ENCODE measurements at regions not wholly inside any gene's neighbourhood (a gene's known extent, or its start where the extent isn't known, plus 50 kb on each side); places are given as distances from the start of the nearest gene placed in this dataset.

DNA sequence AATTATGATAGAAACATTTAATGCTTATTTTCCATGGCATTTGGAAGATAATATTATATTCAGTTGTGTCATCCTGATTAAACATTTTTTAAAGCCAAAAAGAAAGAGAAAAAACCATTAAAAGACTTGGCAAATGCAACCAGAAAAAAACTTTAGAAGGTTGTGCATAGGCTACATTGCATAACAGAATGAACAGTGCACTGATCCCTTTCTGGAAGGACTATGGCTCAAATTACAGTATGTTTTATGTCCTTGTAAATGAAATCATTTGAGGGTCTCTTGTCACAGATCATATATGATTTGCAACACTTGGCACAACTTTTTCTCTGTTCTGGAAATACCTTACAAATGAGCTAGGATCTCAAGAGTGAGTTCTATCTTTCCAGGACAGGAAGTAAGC lies 275.2 kb upstream of the FLRT2 start:
- no peak for DNase-seq (ENCODE audit: low spot score)

DNA sequence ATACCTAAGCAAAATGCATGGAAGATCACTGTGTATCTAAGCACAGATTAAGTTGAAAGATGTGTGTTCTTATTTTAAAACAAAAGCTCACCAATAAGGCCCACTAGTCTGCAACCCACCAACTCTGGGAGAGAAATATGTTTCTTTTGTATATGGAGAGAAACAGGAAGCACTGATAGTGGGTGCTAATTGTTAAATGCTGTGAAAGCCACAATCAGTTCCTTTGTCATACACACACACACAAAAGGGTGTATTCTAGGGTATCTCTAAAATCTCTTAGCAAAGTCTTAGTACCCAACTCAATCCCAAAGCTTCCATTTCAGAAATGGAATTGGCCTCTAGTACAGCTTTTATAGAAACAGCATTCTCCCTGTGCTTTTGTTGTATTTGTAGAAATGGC lies 272.7 kb upstream of the FLRT2 start:
- no peak for DNase-seq (ENCODE audit: low spot score)

DNA sequence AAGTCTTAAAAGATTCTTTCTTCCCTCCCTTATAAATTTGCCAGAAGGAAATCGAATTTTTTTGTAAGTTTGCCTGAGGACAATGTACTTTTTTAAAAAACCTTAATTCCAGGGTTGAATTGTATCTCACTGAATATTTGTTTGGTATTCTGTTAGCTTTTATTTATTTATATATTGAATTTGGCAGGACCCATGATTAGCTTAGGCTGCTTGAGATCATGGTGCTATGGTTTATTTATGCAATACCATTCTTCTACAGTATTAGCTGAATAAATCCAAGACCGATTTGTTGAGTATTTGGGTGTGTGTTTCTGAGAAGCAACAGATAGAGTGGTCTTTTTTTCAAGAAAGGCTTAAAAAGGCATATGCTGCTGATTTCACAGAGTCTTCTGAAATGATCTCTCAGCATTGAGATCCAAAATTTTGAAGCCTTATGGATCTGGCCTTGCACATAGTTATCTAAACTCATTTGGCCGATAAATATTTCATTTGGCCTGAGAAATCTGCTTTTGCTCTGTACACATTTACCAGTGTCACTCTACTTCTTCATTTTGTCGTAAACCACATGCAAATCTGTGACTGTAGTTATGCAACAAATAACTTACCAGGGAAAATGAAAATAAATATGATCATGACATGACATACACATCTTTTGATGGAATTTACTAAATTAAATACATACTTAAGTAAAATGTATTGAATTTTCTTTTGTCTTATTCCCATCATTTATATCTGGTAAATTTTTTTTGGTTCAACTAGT lies 265.8 kb upstream of the FLRT2 start:
- no peak for DNase-seq (ENCODE audit: low spot score)

DNA sequence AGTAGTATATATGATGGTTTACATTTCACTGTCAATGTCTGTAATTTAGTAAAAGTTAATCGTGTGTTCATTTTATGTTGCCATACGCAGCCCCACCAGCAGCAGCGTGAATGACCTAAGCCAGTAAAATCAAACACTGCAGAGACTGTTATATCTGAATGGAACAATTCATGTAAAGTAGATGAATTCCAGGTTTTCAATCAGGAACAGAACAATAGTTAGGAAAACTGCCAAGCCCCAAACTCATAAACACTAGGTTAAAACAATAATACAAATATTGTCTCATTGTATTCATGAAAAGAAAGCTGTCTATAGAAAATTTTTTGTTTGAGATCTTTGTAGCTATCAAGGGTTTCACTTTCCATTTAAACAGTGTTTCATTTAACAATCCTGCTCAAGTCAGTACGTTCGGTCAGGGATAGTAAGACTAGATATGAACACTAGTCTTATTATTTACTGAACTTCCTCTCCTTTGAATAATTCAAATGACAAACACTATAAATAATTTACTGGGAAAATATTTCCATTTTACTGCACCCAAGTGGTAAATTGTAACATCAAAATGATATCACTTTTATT lies 256.8 kb upstream of the FLRT2 start:
- no peak for DNase-seq (ENCODE audit: low spot score)

DNA sequence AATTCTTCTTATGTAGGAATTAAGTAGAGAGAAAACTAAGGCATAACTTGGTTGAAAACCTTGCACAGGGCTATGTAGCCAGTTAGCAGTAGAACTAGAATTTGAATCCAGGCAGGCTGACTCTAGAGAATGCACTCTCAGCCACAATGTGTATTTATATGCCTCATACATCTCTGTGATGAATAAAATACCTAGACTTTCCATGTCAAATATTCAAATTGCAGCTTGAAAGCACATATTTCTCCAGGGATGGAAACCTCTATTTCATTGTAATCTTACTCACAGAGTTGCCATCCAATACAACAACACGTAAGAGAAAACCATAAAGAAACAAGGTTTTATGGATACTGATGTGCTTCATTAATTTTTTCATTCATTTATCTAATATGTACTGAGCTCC lies 256.0 kb upstream of the FLRT2 start:
- DNase-seq (ENCODE audit: low spot score): no peak

DNA sequence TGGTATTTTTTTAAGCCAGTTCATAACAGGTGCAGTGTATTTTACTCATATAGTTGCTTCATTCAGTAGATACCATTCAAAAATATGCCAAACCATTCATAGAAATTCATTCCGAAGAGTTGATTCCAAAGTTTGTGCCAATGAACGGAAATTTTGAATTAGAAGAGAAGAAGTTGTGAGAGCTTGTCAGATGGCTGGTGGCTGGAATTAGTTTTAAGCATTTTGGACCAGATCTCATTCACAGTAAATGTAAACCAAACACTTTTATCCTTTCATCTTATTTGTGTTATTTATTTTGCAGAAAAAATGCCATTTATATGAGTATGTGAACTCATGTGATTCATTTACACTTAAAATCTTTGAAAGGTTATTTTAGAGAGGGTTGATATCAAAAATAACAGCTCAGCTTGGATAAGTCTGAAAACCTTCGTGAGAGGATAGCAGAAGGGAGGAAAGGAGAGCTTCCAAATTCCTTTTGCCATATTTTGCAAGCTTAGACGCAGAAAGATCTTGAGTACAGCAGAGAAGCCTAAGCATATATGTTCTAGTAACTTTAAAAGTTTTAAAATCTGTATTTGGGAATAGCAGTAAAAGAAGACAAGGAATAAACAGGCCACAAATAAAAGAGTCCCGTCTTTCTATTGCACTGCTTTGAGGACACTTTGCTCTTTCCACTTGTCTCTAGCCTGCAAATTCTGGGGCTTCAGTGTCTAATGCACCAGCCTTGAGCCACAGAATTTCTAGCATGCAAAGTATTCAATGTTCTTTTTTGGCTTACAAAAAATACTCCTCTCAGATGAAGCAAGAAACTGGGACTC lies 253.6 kb upstream of the FLRT2 start:
- no peak for DNase-seq (ENCODE audit: low spot score)

DNA sequence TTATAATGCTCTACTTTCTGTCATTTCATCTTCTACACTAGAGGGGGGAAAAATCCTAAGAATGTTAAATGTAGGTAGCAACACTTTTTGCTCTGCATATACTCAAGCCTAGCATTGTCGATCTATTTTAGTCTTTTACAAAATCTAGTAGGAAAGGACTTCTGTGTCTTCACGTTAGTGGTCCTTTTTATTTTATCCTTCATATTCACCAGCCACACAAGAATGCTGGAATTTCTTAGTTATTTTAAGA lies 253.0 kb upstream of the FLRT2 start:
- no peak for DNase-seq (ENCODE audit: low spot score)

DNA sequence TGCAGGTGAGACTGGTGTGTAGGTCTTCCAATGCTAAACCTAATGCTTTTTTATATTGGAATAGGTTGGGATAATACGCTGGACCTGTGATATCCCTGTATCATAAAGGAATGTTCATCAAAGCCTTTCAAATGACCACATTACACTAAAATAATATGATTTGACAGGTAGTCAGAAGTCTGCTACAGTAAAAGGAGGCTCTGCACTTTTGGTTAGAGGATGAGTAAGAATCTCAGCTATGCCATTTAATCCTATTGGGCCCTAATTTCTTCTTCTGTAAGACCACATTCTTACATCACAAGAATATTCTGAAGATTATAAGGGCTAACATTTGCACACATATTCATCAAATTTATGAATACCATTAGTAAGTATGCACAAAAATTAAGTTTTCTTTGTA lies 250.5 kb upstream of the FLRT2 start:
- no peak for DNase-seq (ENCODE audit: low spot score)

DNA sequence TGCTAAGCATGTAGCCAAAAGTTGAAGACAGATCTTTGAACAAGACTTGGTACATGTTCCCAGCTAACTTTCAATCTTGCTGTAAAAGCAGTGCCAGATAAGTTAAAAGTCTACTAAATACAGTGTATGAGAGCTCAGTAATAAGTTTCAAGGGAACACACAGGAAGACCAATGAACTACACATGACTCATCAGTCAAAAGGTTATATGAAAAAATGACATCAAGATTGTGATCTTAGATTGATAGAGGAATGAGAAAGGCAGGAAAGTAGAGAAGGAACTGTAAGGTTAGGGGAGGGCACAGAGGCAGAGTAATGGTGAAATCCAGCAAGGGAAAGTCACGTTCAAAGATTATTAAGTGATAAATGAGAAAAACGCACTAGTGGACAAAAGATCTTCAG lies 249.9 kb upstream of the FLRT2 start:
- DNase-seq (ENCODE audit: low spot score): no peak

DNA sequence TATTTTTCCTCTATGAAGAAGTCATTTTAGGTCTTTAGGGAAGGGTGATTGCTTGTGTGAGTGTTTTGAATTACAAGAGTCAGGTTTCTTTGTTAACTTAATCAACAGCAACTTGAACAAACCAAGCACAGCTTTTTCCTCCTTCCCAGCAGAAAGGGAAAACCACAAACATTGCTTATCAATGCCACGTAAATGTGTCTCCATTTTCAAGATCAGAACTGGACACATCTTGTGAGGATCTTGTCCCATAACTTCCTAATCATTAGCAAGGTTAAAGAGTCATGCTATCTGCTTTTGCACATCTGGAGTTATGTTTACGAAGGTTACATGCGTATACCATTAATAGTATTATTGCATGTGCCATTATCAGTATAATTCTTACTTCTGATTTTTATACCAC lies 248.0 kb upstream of the FLRT2 start:
- no peak for DNase-seq (ENCODE audit: low spot score)

DNA sequence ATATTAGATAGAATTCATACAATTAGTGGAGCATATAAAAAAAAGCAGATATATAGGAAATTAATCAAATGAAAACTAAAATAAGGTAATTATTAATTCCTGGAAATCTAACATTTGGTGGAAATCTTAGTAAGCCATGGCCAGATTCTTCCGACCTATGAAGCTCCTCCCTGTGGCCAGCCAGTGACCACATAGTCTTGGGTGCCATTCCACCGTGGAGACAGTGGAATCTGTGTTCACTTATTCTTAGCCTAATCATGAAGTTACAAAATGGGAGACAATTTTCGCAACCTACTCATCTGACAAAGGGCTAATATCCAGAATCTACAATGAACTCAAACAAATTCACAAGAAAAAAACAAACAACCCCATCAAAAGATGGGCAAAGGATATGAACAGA lies 241.9 kb upstream of the FLRT2 start:
- no peak for DNase-seq (ENCODE audit: low spot score)

DNA sequence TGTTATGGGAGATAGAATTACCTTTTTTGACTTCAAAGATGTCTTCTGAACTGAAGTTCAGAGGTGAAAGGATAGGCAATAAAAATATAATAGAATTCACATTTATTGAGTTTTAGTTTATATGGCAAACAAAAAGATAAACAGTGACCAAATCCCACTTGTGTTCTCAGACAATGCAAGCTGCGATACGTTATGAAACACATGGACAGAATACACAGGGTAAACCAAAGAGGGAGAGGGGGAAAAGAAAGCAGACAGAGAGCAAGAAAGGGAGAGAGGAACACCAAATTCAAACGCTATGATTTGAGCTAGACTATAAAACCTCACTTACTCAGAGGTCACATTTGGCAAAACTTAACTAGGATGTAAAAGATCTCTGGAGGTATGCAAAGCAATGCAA lies 238.2 kb upstream of the FLRT2 start:
- no peak for DNase-seq (ENCODE audit: low spot score)

DNA sequence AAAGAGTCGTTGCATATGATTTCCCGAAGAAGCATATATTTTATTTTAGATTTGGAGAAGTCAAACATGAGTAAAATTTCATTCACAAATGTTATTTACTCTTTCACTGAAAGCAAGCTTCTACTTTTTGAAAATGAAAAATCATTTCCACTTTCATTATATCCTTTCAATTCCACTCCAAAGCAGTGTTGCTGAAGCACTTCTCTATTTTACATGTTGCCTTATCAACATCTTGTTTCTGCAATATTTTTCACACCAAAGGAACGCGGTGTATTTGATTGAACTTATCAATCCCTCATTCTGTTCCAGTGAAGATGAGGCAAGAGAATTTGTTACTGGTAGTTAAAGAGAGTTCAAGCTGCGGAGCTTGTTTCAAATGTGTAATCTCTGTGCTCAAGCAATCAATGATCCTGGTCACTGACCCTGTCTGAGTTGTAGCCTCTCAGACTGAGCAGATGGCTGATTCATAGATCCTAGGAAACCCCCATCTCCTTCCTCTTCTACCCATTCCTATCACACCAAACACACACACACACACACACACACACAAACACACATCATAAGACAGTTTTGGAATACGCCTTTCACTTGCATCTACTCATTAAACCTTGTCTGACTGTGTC lies 236.2 kb upstream of the FLRT2 start:
- DNase-seq (ENCODE audit: low spot score): no peak

DNA sequence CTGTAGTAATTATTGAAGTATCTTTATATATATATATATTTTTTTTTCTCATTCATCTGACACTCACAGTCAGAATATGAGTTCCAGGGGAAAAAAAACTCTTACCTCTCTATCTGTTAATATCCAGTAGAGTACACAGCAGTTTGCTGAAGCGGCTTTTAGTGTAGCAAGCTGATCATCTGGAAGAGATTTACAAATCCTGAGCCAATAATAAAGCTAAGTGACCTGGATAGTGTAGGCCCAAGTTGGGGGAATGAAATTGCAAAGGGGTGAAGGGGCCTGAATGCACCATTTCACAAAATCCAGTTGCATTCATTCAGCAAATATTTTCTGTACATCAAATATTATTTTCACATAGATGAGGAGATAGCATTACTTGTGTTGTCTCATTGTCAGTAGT lies 234.6 kb upstream of the FLRT2 start:
- DNase-seq (ENCODE audit: low spot score): no peak

DNA sequence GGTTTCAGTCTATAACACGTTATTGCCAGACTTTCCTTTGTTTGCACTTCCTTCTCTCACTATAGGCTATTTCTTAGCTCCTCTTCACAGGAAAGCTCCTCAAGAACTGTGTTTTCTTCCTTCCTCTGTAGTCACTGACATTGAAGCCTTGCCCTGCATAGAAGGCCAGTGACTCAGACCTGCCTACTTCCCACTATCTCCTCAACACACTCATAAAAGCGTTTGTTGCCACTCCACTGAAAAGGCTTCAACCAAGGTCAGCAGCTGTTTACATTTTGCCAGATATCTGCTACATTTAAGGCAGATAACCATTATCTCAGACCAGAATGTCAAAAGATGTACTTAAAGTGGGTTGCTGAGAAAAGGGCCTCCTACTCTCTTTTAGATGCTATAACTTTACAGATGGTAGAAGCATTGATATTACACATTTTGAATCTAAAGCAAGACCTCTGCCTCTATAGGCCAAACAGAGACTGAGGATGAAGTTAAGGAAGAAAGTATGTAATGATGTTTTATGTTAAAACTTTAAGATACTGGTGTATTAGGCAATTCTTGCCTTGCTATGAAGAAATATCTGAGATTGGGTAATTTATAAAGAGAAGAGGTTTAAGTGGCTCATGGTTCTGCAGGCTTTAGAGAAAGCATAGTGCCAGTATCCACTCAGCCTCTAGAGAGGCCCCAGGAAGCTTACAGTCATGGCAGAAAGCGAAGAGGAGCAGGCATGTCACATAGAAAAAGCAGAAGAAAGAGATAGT lies 233.3 kb upstream of the FLRT2 start:
- DNase-seq (ENCODE audit: low spot score): no peak

DNA sequence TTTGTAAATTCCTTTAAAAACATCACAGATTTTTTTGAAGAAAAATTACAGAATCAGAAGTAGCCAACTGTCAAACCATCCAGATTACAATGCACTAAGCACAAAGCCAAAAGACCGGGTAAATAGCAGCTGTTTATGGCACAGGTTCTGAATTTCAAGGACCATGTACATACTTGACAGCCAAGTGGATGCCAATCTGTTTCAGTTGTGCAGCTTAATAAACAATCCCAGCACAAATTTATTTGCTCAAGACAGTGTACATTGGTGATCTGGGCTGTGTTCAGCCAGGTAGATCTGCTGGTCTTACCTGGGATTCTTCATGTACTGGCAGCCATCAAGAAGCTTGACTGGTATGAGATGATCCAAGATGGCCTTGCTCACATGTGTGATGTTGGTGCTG lies 229.8 kb upstream of the FLRT2 start:
- DNase-seq (ENCODE audit: low spot score): no peak

DNA sequence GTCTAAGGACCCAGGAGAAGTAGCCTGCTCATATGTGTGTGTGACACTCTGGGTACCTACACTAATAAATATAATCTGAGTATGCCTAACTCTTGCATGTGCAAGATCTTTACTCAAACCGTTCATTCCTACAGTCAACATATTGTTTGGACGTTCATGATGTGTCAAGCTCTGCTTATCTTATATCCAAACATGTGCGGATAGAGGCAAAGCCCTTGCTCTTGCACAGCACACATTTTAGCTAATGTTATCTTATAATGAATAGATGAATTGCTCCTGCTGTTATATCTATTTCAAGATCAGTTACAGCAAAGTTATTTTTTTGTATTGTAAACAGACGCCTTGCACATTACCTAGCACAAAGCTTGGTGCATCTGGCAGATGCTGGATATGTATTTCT lies 228.4 kb upstream of the FLRT2 start:
- no peak for DNase-seq (ENCODE audit: low spot score)

DNA sequence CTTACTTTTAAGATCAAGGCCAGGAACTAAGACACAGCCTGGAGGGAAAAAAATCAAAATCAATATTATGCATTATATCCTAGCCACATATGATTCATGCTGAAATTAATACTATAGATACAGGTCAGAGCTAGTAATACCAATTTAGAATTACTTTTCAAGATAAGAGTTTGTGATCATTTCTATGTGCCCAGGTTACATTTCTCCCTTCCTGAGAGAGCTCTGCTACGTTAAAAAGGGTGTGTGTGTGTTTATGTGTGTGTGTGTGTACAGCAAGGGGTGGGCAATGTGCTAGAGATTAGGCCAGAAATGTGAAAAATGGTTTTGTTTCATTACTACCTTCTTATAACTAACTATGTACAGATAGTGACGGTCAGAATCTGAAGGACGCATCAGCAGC lies 223.9 kb upstream of the FLRT2 start:
- no peak for DNase-seq (ENCODE audit: low spot score)

DNA sequence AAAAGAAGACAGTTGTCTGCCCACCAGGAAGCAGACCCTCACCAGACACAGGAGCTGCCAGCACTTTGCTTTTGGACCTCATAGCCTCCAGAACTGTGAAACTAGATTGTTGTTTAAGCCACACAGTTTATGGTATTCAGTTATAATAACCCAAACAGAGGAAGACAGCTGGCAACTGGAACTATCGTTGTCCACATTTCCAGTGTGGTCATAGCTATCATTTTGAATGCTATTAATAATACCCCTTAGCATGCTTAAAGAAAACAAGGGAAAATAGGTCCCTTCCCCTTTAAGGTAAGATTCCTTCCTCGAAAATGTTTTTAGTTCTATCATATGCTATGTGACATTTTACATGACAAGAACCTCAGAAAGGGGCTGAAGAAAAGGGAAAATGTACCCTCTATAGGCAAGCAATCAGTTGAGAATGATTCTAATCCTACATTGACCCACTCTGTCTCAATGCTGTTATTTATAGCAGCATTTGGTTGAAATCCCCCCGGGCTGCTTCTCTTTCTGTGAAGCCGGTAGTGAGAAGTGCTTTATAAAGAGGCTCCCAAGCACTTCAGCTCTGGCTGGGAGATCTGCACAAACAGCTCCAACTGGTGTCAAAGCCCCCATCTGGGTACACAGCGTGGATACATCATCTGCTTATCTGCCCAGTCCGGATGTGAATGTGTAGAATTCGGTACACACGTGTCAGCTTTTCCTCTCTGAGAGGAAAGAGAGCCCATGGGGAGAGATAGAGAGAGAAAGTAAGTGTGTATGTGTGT lies 221.2 kb upstream of the FLRT2 start:
- no peak for DNase-seq (ENCODE audit: low spot score)

DNA sequence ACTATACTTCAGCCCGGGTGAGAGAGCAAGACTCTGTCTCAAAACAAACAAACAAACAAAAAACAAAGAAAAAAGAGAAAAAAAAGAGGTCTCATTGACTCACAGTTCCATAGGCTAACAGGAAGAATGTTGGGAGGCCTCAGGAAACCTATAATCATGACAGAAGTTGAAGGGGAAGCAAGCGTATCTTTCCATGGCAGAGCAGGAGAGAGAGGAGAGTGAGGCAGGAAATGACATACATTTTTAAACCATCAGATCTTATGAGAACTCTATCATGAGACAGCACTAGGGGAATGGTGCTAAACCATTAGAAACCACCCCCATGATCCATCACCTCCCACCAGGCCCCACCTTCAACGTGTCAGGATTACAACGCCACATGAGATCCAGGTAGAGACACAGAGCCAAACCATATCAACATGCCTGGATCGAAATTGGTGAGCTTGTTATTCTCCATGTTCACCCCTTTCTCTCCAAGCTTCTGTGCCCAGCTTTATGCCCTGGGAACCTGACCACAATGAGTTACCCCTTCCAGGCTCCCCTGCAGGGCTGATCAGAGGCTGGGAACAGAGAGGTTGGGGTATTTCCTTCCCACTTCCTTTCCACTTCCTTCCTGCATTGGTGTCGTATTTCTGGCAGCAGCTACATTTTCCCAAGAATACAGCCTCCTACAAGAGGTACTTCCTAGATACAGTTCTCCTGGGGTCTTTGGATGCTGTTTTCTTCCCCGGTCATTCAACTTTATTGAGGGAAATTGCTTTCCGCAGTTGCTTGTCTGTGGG lies 219.3 kb upstream of the FLRT2 start:
- DNase-seq (ENCODE audit: low spot score): no peak
